Transverse colon (tissue), 4 donors: ENCODE measurements at regions not wholly inside any gene's neighbourhood (a gene's known extent, or its start where the extent isn't known, plus 50 kb on each side); places are given as distances from the start of the nearest gene placed in this dataset.

Experiments used
- DNase-seq: peaks from one replicate; pipeline ENCODE4 v3.0.0-alpha.2; 2019
- H3K27ac ChIP-seq, 4 donors: fragments of 200-600 bp; sonication (generic); 2 replicates each; pipeline ENCODE4 v1.5.1; 2016 to 2018; ENCODE audit warnings: inconsistent platforms in 4 of 4
- H3K27me3 ChIP-seq: fragments of 200-600 bp; sonication (generic); 2 replicates; pipeline ENCODE4 v1.5.1; 2017; ENCODE audit warnings: inconsistent platforms
- H3K36me3 ChIP-seq, 4 donors: fragments of 200-600 bp; sonication (generic); 2 replicates each; pipeline ENCODE4 v1.5.1; 2017 to 2019; ENCODE audit warnings: inconsistent platforms in 4 of 4
- H3K4me1 ChIP-seq, 4 donors: fragments of 200-600 bp; sonication (generic); 2 replicates each; pipeline ENCODE4 v1.5.1; 2017 to 2020; ENCODE audit warnings: inconsistent platforms in 4 of 4
- H3K4me3 ChIP-seq, 4 donors: fragments of 200-600 bp; sonication (generic); 1 replicate in 1 of 4; 2 replicates in 3 of 4; pipeline versions ENCODE4 v1.5.1 to v1.6.1; 2017 to 2019; ENCODE audit warnings: inconsistent platforms in 4 of 4
- H3K9me3 ChIP-seq, 2 donors: fragments of 200-600 bp; sonication (generic); 2 replicates each; pipeline ENCODE4 v1.5.1; 2017 to 2019; ENCODE audit warnings: inconsistent platforms in 2 of 2
- EP300 ChIP-seq: sonication (generic); formaldehyde crosslinking; IDR thresholded peaks from one replicate; pipeline ENCODE4 v1.6.1; 2017; ENCODE audit warnings: antibody characterized with exemption, low read depth
- POLR2A ChIP-seq: fragments of 450-650 bp; IDR thresholded peaks from one replicate; pipeline ENCODE4 v1.6.1; 2016; ENCODE audit warnings: antibody characterized with exemption, mild to moderate bottlenecking, moderate library complexity
- POLR2AphosphoS5 ChIP-seq, 3 donors: sonication (generic); formaldehyde crosslinking; IDR thresholded peaks; one replicate each; pipeline ENCODE4 v1.6.1; 2016; ENCODE audit warnings: antibody characterized with exemption in 3 of 3
- WGBS, 2 donors: methylation state at CpG; one replicate each; pipeline ENCODE4 v1.1.5; 2018; ENCODE audit warnings: low coverage in 1 of 2; 5-methylcytosine and 5-hydroxymethylcytosine counted together
- in situ Hi-C, 4 donors: fragments of 200-750 bp; cut with MboI; loops; one replicate each; pipeline versions ENCODE4 v1.15.0 to v1.15.1; 2017; ENCODE audit warnings: low sequenced_read_pairs in 3 of 4, low pct_ligation_motif_present in 1 of 4, low pct_unique_long_range_greater_than_20kb in 1 of 4
- intact Hi-C: fragments of 100-400 bp; cut with DNase I; formaldehyde crosslinking; loops from one replicate; pipeline ENCODE4 v1.15.1; 2023; ENCODE audit warnings: low total_unique reads
- TF ChIP-seq, protein P1 (sequence below), 5 experiments: fragments of 200-600 bp in 3 of 5; fragments of 450-650 bp in 2 of 5; sonication (generic) in 3 of 5; IDR thresholded peaks; 1 replicate in 2 of 5; 2 replicates in 3 of 5; pipeline ENCODE4 v1.5.1; 2016 to 2017; ENCODE audit warnings: antibody characterized with exemption in 5 of 5, inconsistent platforms in 3 of 5, mild to moderate bottlenecking in 2 of 5, moderate library complexity in 1 of 5

GRCh38 chr17:34853924-34854323, 107.3 kb downstream of the CCT6B start:
- 66% methylated on average over 4 of the region's 4 CpGs; no CpG with 5 or more reads in 1 of the 2 donors for WGBS, 2 donors
- H3K27me3 ChIP-seq, result no peaks in the 10 kb centered on the region
- H3K4me1 ChIP-seq, result no peaks in the 10 kb centered on the region
- TF ChIP-seq POLR2A (no peak), POLR2AphosphoS5 (IDR thresholded peaks at IDR 0.05) (no peak), EP300 (no peak)
- TF ChIP-seq, protein P1, sequence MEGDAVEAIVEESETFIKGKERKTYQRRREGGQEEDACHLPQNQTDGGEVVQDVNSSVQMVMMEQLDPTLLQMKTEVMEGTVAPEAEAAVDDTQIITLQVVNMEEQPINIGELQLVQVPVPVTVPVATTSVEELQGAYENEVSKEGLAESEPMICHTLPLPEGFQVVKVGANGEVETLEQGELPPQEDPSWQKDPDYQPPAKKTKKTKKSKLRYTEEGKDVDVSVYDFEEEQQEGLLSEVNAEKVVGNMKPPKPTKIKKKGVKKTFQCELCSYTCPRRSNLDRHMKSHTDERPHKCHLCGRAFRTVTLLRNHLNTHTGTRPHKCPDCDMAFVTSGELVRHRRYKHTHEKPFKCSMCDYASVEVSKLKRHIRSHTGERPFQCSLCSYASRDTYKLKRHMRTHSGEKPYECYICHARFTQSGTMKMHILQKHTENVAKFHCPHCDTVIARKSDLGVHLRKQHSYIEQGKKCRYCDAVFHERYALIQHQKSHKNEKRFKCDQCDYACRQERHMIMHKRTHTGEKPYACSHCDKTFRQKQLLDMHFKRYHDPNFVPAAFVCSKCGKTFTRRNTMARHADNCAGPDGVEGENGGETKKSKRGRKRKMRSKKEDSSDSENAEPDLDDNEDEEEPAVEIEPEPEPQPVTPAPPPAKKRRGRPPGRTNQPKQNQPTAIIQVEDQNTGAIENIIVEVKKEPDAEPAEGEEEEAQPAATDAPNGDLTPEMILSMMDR (IDR thresholded peaks at IDR 0.05), result no peak
- intact Hi-C loops (no loop called here), in situ Hi-C loops (loop anchor here in 1 of 4 donors (25.0 kb wide), 1 partner anchor 92 kb away; no protein-coding TSS in a partner anchor)
- H3K36me3 ChIP-seq, result no peaks in the 10 kb centered on the region
- H3K9me3 ChIP-seq, result no peaks in the 10 kb centered on the region
- H3K4me3 ChIP-seq, result no peak overlapping the region
- no peak for DNase-seq
- H3K27ac ChIP-seq, result no peak overlapping the region

DNA sequence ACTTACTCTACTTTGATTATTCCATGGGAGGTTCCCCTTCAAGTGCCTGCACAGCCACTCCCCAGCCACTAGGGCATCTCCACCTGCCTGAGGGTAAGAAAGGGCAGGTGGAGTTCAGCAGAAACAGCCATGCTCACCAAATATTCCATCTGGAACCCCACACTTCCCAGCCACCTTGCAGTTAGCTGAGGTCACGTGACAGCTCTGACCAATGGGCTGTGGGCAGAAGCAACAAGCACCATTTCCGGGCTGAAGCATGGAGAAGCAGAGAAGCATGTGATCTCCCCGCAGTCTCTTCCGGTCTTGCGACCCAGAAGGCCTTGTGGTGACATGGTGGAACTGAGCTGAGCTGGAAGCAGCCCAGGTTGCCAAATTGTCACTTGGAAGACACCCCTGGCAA, 108.6 kb downstream of the CCT6B start:
- H3K36me3 ChIP-seq, result no peaks in the 10 kb centered on the region
- in situ Hi-C loops, result loop anchor here in 1 of 4 donors (25.0 kb wide), 1 partner anchor 90 kb away; no protein-coding TSS in a partner anchor
- no peaks in the 10 kb centered on the region for H3K9me3 ChIP-seq
- H3K27ac ChIP-seq, result no peak overlapping the region
- no peak overlapping the region for H3K4me3 ChIP-seq
- no peak for TF ChIP-seq POLR2AphosphoS5 (IDR thresholded peaks at IDR 0.05)
- TF ChIP-seq POLR2A, result no peak
- no peak for TF ChIP-seq EP300
- TF ChIP-seq, protein P1 (IDR thresholded peaks at IDR 0.05), result no peak
- intact Hi-C loops, result no loop called here
- 83% methylated on average over 5 of the region's 5 CpGs; no CpG with 5 or more reads in 1 of the 2 donors for WGBS, 2 donors
- H3K4me1 ChIP-seq, result no peaks in the 10 kb centered on the region
- DNase-seq, result no peak
- H3K27me3 ChIP-seq, result no peaks in the 10 kb centered on the region

- WGBS, 2 donors, result 71 to 75% methylated on average over 5 to 9 of the region's 9 CpGs
- no peak for TF ChIP-seq POLR2A
- TF ChIP-seq EP300, result no peak
- TF ChIP-seq POLR2AphosphoS5 (IDR thresholded peaks at IDR 0.05), result no peak
- TF ChIP-seq, protein P1 (IDR thresholded peaks at IDR 0.05), result no peak
- Histone ChIP-seq H3K4me1 (no peaks in the 10 kb centered on the region), H3K27ac (no peak overlapping the region), H3K4me3 (no peak overlapping the region), H3K9me3 (no peaks in the 10 kb centered on the region), H3K36me3 (no peaks in the 10 kb centered on the region), H3K27me3 (no peaks in the 10 kb centered on the region)
- intact Hi-C loops, result no loop called here
- DNase-seq, result no peak
- in situ Hi-C loops, result loop anchor here in 1 of 4 donors (25.0 kb wide), 1 partner anchor 90 kb away; no protein-coding TSS in a partner anchor
These were observed 109.2 kb downstream of the CCT6B start for GRCh38 chr17:34851961-34852540.

- Histone ChIP-seq H3K27me3 (no peaks in the 10 kb centered on the region), H3K9me3 (no peaks in the 10 kb centered on the region), H3K4me3 (no peak overlapping the region), H3K36me3 (no peaks in the 10 kb centered on the region), H3K4me1 (no peaks in the 10 kb centered on the region), H3K27ac (no peak overlapping the region)
- no peak for DNase-seq
- WGBS, 2 donors, result 52 to 76% methylated on average over 2 to 3 of the region's 3 CpGs
- intact Hi-C loops (no loop called here), in situ Hi-C loops (loop anchor here in 1 of 4 donors (25.0 kb wide), 1 partner anchor 89 kb away; no protein-coding TSS in a partner anchor)
- TF ChIP-seq POLR2A, result no peak
- TF ChIP-seq EP300, result no peak
- no peak for TF ChIP-seq POLR2AphosphoS5 (IDR thresholded peaks at IDR 0.05)
- TF ChIP-seq, protein P1 (IDR thresholded peaks at IDR 0.05), result no peak
These were observed 110.3 kb downstream of the CCT6B start for GRCh38 chr17:34850964-34851363.
